RWPE1 (cell line): ENCODE measurements at regions not wholly inside any gene's neighbourhood (a gene's known extent, or its start where the extent isn't known, plus 50 kb on each side); places are given as distances from the start of the nearest gene placed in this dataset.

ENCODE experiments used
- CTCF ChIA-PET: fragments of 350-600 bp; sonication (Branson Sonifier 250); formaldehyde crosslinking; extraction: SDS; loops from one replicate; lab custom pipeline; 2021; lab: Yijun Ruan, JAX
- POLR2A ChIA-PET: fragments of 400-600 bp; formaldehyde crosslinking; extraction: SDS; loops from one replicate; lab custom pipeline; 2020; ENCODE audit warnings: antibody characterized with exemption; ENCODE audit not compliant: low non-redundant PET; lab: Yijun Ruan, JAX
- DNase-seq: peaks from one replicate; pipeline ENCODE4 v3.0.0; 2012; ENCODE audit warnings: low spot score
- H3K27ac ChIP-seq: fragments of 450-650 bp; 2 replicates; pipeline ENCODE4 v1.5.1; 2017
- CTCF ChIP-seq: fragments of 450-650 bp; conservative IDR thresholded peaks from 2 replicates; pipeline ENCODE4 v1.5.1; 2017; ENCODE audit warnings: low read depth, mild to moderate bottlenecking

GRCh38 chr15:98363955-98364354 lies 284.4 kb upstream of the IGF1R start:
- ChIA-PET POLR2A (no interaction called here), CTCF (interaction anchor here (0.6 to 0.8 kb wide), 2 partner anchors 65 to 1655 kb away, joined by 3 read pairs; no protein-coding TSS in a partner anchor)
- no peak overlapping the region for H3K27ac ChIP-seq

GRCh38 chr15:98369081-98369716 lies 279.1 kb upstream of the IGF1R start:
- no peak for TF ChIP-seq CTCF
- POLR2A ChIA-PET, result no interaction called here
- CTCF ChIA-PET, result no interaction called here
- no peak overlapping the region for H3K27ac ChIP-seq
- DNase-seq, result no peak

More at GRCh38 chr15:98363955-98364354, 284.4 kb upstream of the IGF1R start:
- DNase-seq, result no peak
- TF ChIP-seq CTCF, result no peak

DNA sequence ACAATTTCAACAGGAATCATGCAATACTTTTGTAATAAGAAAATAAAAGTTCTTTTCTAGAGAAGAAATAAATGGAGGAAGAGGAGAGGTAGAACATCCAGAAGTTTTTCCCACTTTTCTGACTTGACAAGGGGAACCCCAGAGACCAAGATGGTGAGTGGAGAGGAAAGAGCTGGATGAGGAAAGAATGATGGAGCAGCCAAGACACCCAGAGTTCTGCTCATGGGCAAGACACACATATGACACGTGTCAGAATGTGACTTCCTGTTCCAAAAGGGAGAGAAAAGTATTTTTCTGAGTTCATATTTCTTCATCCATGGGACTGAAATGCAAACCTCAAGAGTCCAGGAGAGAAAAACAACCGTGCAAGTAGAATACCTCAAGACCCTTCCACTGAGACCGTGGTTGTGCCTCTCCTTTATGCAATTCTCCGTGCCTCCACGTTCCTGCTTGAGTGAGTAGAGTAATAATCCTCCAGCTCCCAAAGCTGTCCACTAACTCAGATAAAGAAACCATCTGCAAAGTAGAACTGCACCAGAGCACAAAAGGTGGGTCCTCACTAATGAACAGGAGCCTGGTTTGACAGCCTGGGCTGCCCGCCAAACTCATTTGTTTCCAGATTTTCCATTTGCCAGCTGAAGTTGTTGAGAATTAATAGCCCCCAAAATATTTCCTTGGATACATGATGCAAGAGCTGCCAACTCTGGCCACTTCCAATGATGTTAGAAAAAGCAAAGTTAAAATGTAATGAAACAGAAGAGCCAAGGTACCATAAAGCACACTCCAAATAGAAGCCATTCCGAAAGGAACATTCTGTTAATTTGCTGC lies 272.6 kb upstream of the IGF1R start:
- H3K27ac ChIP-seq, result no peak overlapping the region
- no peak for TF ChIP-seq CTCF
- CTCF ChIA-PET, result no interaction called here
- DNase-seq, result no peak
- POLR2A ChIA-PET, result no interaction called here

- CTCF ChIA-PET, result no interaction called here
- H3K27ac ChIP-seq, result no peak overlapping the region
- POLR2A ChIA-PET, result no interaction called here
- TF ChIP-seq CTCF, result no peak
- no peak for DNase-seq
Measured at GRCh38 chr15:98380721-98381120, 267.6 kb upstream of the IGF1R start.

GRCh38 chr15:98381446-98381845 lies 266.9 kb upstream of the IGF1R start:
- DNase-seq, result no peak
- no peak overlapping the region for H3K27ac ChIP-seq
- POLR2A ChIA-PET, result no interaction called here
- TF ChIP-seq CTCF, result no peak
- CTCF ChIA-PET, result no interaction called here

DNA sequence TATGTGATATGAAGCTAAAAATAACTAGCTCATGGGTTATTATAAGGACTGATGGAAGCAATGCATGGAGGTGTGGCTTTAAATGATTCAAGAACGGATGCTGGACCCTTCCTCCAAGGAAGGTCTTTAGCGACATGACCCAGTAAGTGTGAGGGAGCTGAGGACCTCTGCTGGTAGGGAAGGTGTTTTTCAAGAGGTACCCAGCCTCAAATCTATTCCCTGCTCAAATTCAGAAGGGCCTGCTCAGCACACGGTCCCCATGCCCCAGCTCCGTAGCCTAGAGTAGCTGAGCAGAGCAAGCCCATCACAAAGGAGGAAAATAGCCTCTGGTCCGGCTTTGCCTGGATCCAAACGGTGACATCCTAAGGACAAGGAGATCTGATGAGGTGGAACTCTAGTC lies 266.2 kb upstream of the IGF1R start:
- H3K27ac ChIP-seq, result no peak overlapping the region
- no peak for DNase-seq
- ChIA-PET CTCF (no interaction called here), POLR2A (no interaction called here)
- no peak for TF ChIP-seq CTCF
